ENCODE measurements at regions not wholly inside any gene's neighbourhood (a gene's known extent, or its start where the extent isn't known, plus 50 kb on each side); places are given as distances from the start of the nearest gene placed in this dataset.

DNA sequence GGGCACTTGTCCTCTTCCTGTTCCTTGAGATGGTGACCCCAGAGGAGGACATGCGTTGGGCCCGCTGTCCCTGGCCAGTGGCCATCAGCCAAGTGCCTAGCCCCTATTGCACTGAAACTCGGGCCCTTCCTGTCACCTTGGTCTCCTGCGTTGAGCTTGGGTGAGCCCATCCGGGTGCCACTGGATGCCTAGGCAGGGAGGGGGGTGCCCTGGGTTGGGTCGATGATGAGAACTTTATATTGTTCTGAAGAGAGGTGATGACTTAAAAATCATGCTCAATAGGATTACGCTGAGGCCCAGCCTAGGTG is 221.8 kb downstream of the SNRPN start:
- no peak for TF ChIP-seq ZNF8 (CRISPR knock-in tag; IDR thresholded peaks at IDR 0.05)
- TF ChIP-seq, protein P1, sequence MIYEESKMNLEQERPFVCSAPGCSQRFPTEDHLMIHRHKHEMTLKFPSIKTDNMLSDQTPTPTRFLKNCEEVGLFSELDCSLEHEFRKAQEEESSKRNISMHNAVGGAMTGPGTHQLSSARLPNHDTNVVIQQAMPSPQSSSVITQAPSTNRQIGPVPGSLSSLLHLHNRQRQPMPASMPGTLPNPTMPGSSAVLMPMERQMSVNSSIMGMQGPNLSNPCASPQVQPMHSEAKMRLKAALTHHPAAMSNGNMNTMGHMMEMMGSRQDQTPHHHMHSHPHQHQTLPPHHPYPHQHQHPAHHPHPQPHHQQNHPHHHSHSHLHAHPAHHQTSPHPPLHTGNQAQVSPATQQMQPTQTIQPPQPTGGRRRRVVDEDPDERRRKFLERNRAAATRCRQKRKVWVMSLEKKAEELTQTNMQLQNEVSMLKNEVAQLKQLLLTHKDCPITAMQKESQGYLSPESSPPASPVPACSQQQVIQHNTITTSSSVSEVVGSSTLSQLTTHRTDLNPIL (CRISPR knock-in tag; IDR thresholded peaks at IDR 0.05; ENCODE audit: low read depth) = no peak
- TF ChIP-seq ZFP30 (CRISPR knock-in tag; IDR thresholded peaks at IDR 0.05) = no peak
- no peak for TF ChIP-seq ESRRG (CRISPR knock-in tag; IDR thresholded peaks at IDR 0.05)
- TF ChIP-seq, protein P2, sequence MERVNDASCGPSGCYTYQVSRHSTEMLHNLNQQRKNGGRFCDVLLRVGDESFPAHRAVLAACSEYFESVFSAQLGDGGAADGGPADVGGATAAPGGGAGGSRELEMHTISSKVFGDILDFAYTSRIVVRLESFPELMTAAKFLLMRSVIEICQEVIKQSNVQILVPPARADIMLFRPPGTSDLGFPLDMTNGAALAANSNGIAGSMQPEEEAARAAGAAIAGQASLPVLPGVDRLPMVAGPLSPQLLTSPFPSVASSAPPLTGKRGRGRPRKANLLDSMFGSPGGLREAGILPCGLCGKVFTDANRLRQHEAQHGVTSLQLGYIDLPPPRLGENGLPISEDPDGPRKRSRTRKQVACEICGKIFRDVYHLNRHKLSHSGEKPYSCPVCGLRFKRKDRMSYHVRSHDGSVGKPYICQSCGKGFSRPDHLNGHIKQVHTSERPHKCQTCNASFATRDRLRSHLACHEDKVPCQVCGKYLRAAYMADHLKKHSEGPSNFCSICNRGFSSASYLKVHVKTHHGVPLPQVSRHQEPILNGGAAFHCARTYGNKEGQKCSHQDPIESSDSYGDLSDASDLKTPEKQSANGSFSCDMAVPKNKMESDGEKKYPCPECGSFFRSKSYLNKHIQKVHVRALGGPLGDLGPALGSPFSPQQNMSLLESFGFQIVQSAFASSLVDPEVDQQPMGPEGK (CRISPR knock-in tag; IDR thresholded peaks at IDR 0.05; ENCODE audit: borderline replicate concordance) = no peak
- no peak for TF ChIP-seq RARB (CRISPR knock-in tag; IDR thresholded peaks at IDR 0.05)
